Hepatocyte (in vitro differentiated cells): ENCODE measurements at regions not wholly inside any gene's neighbourhood (a gene's known extent, or its start where the extent isn't known, plus 50 kb on each side); places are given as distances from the start of the nearest gene placed in this dataset.

Experiments
- EZH2 ChIP-seq: fragments of 200-600 bp; sonication (generic); IDR thresholded peaks from 2 replicates; pipeline ENCODE4 v1.6.1; 2016; ENCODE audit warnings: antibody characterized with exemption, mild to moderate bottlenecking, borderline replicate concordance
- EZH2phosphoT487 ChIP-seq: fragments of 200-600 bp; sonication (generic); IDR thresholded peaks from one replicate; pipeline ENCODE4 v1.6.1; 2018; ENCODE audit warnings: antibody characterized with exemption, mild to moderate bottlenecking, low read depth, moderate library complexity; ENCODE audit not compliant: unreplicated experiment, severe bottlenecking
- TF ChIP-seq, protein P1 (sequence below): fragments of 200-600 bp; sonication (generic); IDR thresholded peaks from 2 replicates; pipeline ENCODE4 v1.5.1; 2016; ENCODE audit warnings: antibody characterized with exemption, mild to moderate bottlenecking; ENCODE audit not compliant: poor library complexity

DNA sequence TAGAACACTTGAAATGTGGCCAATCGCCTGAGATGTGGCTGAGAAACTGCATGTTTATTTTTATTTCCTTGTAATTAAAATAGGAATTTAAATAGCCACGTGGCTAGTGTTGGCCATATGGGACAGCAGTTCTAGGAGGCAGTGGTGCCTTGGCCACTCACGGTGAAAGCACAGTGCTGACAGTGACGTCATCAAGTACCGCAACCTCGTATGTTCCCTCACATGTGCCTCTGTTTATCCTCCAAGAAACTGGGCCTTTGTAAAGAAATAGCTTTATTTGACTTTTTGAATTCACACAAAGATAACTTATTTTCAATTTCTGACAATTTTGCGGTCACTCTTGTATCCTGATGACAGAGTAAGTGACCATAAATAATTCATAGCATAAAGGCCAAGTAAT, 575.0 kb downstream of the DCDC2C start:
- TF ChIP-seq, protein P1, sequence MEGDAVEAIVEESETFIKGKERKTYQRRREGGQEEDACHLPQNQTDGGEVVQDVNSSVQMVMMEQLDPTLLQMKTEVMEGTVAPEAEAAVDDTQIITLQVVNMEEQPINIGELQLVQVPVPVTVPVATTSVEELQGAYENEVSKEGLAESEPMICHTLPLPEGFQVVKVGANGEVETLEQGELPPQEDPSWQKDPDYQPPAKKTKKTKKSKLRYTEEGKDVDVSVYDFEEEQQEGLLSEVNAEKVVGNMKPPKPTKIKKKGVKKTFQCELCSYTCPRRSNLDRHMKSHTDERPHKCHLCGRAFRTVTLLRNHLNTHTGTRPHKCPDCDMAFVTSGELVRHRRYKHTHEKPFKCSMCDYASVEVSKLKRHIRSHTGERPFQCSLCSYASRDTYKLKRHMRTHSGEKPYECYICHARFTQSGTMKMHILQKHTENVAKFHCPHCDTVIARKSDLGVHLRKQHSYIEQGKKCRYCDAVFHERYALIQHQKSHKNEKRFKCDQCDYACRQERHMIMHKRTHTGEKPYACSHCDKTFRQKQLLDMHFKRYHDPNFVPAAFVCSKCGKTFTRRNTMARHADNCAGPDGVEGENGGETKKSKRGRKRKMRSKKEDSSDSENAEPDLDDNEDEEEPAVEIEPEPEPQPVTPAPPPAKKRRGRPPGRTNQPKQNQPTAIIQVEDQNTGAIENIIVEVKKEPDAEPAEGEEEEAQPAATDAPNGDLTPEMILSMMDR, result no peak
- no peak for TF ChIP-seq EZH2
- no peak for TF ChIP-seq EZH2phosphoT487
